ENCODE measurements at regions not wholly inside any gene's neighbourhood (a gene's known extent, or its start where the extent isn't known, plus 50 kb on each side); places are given as distances from the start of the nearest gene placed in this dataset.
A peak's percentile ranks its signal among the peaks of the same experiment; 100 is the strongest.

DNA sequence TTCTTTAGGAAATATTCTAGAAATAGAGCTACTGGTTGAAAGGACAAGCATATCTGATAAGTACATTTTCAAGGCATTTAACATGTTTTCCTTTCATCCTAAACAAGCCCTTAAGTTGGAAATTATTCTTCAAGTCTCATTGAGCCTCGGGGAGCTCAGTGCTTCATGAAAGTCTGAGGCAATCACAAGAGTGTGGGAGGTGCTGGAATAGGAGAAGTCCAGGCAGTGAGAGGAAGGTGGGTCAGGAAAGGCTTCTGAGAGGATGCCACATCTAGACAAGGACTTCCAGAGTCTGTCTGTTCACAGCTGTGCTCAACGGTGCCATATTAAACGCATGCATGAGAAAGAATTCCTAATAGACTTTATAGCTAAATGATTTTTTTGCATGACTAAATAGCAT, 69.8 kb downstream of the CD83 start:
- no peak for DNase-seq

GRCh38 chr6:14189074-14189473, 71.5 kb downstream of the CD83 start:
- no peak for DNase-seq

DNA sequence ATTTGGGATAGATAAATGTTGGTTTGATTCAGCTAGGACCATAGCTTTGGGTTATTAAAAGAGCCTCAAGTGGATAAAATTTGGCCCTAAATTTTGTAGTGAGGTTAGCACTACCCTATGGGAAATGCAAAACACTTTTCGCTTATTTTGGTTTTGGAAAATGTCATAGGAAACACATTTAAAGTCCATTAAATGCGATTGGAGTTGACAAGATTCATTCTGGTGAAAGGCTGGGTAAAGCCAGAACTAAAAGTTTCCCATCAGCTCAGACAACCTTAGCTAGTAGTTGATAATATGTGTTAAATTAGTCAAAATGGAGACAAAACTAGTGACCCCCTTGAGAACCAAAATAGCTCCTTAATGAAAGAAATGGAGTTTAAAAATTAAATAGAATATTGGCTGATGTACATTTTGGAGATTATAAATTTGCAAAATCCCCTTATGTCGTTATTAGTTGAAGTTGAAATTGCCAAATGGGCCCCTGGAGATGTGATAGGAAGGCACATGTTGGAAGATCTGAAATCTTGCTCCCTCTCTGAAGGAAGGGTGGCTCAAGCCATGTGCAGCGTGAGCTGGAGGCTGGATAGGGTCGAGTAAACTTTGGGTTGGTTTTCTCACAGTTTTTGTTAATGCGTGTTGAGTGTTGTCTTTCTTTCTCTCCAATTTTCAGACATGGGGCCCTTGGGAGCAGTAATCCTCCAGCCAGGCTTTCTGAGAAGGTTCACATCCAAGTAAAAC, 72.8 kb downstream of the CD83 start:
- no peak for DNase-seq

- no peak for DNase-seq
Observed at GRCh38 chr6:14190929-14191224, 73.3 kb downstream of the CD83 start.

- no peak for DNase-seq
Observed at GRCh38 chr6:14191761-14192160, 74.2 kb downstream of the CD83 start.

DNA sequence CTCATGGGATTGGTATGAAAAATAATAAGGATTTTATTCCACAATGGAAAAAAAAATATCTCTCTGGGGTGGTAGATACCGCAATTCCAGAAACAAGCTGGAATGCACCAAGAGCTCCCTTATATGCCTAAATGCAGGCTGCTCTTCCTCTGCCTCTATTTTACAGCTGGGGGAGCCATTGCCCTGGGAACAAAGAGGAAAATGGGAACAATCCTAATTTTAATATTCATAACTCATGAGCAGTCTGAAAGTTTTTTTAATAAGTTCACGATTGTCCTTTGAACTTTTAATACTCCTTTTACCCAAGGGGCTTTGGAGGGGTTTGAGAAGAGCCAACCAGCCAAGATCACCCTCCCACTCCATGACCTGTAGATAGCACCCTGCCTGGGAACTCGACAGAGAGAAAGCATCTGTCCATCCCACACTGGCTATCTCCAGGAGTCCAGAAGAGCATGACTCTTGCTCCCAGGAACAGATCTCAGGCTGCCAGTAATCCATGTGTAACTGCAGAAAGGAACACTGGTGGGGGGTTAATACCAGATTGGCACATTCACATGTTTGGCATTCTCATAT, 74.7 kb downstream of the CD83 start:
- DNase-seq, result no peak

- DNase-seq, result no peak
Observed at GRCh38 chr6:14193524-14193923, 76.0 kb downstream of the CD83 start.

DNA sequence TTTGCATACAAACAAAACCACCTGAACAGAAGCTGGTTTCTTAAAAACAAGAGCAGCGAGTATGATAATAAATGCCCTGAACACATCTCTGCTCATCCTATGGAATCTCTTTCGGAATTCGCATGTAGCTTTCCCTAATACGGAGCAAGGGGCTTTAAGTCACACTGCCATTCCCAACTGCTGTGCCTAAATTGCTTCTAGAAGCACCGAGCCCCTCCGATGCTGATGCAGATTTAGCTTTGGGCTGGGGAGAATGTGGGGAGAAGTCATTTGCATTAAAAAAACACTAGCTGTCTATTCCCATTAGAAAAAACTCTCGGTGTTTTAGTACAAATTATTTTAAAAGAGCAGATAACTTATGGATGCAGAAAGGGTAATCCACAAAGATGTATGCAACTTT, 76.9 kb downstream of the CD83 start:
- no peak for DNase-seq

DNA sequence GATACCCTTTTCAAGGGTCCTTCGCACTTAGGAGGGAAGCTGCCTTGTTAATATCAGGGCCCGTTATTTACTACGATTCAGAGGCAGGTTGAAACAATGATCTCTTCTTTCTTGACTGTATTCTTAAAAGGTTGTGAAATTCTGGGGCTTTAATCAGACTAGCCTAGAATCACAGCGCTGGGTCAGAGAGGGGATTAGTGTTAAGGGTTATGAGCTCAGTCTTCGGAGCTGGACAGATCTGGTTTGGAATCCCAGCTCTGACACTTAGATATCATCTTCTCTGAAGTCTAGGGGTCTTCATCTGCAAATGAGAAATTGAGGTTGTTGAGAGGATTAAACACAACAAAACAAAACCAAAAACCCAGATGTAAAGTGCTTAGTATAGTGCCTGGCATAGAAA, 77.4 kb downstream of the CD83 start:
- DNase-seq, result no peak

- no peak for DNase-seq
Observed at GRCh38 chr6:14196026-14196425, 78.5 kb downstream of the CD83 start.

- DNase-seq, result no peak
Observed at GRCh38 chr6:14197118-14197517, 79.5 kb downstream of the CD83 start.

GRCh38 chr6:14200047-14200446, 82.5 kb downstream of the CD83 start:
- peak; percentile 34 for DNase-seq

DNA sequence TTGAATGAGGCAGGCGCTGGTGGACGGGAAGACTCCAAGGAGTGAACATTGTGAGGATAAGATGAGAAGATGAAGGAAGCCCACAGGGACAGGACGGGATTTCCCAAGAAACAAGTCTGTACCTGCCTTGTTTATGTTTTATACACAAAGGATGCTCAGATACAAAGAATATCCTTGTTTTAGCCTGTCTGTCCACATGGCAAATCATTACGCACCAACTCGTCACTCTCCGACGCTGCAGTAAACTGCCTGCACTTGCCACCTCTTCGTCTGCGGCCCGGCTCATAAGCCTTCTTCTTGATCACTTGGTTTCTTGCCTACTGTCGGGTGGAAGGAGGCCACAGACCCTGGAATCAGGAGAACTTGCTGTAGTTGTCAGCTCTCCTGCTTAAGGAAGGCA, 85.4 kb downstream of the CD83 start:
- DNase-seq, result no peak

DNA sequence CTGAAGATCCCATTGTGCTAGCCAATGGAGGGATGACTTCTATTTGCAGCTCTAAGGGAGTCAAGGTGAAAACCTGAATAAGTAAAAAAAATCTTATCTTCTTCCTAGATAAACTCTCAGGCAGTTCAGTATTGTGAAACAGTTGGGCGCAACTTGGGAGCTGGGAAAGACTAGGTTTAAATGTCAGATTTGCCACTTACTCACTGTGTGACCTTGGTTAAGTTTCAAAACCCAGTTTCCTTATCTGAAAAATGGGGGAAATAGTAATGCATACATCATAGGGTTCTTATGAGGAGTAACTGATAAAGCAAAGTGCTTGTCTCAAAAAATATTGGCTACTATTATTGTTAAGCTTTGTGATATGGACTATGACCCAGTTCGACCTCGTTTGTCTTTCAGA, 88.8 kb downstream of the CD83 start:
- DNase-seq, result no peak

DNA sequence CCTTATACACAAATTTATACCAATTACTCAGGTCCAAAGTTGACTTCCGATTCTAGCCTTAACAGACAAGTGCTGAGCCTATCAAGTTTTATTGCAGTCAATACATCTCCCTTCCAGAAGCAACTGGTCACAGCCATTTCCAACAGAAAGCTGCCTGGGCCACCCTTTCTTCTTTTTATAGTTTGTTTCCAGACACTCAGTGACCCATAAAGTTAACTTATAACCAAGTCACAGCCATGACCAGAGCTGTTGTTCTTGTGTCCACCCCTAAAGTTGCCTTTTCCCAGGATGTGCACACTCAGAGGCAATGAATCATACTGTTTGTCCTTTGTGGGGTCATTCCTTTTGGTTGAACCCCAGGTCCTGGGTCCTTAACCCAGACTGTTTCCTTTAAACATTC, 89.9 kb downstream of the CD83 start:
- DNase-seq, result no peak

- DNase-seq, result no peak
Observed at GRCh38 chr6:14209000-14209399, 91.4 kb downstream of the CD83 start.

- DNase-seq, result no peak
Observed at GRCh38 chr6:14210077-14210476, 92.5 kb downstream of the CD83 start.

DNA sequence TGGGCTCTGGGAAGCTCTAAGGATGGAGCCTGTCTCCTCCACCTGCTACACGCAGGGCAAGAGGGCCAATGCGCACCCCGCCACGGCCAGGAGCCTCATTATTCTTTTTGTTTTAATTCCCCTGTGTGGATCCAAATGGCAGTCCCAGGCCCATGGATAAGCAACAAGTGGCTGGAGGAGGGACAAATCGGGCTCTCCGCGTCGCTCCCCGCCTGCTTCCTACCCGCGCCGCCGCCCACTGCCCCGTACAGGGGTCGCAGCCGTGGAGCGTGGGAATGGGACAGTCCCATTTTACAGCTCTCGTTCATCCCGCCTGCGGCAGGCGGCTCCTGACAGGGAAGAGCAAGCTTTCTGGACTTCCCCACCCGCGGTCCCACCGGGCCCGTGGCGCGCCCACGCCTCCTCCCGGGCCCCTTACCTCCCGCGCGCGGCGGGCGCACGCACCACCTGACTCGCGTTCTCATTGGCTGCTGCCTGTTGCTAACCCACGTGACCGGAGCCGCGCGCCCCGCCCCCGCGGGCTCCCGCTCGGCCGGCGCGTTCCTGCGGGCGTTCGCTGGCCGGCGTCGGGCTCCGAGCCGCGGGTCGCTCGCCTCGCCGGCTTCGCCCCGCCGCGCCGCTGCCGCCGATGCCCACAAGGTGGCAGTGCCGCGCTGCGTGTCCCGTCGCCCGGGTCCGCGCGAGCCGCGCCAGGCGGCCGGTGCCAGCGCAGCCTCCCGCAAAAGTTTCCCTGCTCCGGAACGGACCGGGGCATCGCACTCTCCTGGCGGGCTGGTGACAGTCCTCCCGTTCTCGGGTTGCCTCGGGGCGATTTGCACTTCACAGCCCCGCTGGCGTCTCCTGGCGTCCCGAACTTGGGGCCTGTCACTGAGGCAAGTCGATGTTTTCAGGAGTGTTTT, 93.3 kb downstream of the CD83 start:
- DNase-seq, result peak; percentile 89

GRCh38 chr6:14211562-14211942, 94.0 kb downstream of the CD83 start:
- DNase-seq, result peak; percentile 39

DNA sequence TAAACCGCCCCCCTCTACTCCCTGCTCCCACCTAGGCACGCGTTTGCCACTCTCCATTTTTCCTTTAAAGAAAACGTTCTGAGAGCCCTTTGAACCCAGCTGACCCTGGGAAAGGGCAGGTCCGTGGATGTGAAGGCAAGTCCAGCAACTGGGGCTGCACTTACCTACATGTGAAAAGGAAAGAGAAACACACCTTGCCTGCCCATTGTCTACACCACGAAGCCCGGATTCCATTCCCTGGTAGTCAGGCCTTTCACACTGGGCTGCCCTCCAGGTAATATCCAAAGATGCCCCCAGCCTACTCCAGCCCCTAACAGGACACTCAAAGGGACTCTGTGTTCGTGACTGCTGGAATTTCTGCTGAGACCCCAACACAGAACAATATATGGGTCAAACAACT, 94.4 kb downstream of the CD83 start:
- no peak for DNase-seq

- no peak for DNase-seq
Observed at GRCh38 chr6:14212632-14213031, 95.1 kb downstream of the CD83 start.

DNA sequence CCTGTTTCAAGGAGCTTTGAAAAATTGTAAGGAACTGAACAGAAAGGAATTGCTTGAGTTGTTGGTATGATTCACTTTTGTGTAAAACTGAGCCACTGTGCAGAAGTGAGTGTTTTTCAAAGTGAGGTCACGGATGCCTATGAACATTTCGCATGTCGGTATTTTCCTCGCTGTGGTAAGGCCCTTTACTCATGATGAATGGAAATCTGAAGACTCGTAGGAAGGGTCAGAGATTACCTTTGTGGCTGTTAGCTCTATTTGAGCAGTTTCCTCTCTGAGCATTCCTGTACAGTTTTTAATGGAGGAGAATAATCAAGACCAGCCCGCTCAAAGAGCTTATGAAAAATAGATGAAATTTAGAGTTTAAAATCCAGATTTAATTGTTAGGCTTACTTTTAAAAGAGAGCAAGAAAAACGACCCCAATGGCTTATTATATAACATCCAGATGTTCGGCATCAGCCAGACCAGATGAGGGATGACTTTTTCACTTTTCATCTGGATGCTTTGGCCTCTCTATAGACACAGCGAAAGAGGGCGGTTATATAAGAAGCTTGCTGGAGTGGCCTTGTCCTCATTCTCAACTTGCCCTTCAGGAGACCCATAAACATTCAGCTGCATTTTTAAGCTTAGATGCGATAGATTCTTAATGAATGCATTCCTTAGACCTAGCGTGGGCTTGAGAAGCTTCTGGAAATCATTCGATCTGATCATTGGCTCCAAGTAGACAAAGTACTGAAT, 99.5 kb downstream of the CD83 start:
- DNase-seq, result peak; percentile 72

DNA sequence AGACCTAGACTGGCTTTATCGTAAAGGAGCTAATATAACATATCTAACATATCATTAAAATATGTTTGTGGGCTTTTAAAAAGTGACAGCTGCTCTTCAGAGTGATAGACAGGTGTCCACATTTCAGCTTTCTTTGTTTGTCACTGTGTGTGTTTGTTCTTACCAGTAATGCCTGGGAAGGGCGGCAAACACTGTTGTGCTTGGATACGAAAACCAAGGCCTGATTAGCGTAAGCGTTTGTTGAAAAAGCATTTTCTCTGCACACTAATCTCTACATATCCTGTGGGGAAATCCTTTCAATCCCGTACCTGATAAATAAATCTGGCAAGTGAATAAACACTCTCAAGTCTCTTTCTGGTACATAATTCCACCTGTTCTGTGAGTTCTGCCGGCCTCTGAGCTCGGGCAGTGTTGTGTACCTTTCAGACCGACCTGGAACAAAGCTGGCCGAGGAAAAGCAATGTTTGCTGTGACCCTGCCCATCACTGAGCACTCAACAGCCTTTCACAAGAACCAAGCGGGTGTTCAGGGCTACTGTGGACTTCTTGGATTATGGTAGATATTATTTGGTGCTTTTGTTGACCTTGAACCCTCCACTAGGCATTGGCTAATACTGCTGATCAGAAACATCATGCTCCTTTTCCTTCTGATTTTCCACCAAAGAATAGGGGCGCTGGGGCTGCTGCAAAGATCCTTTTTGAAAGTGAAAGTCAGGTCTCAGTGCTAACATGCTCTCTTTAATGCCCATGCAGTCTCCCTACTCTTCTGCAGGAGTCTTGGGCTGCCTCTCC, 100.4 kb downstream of the CD83 start:
- DNase-seq, result no peak

All from fibroblast of skin of right quadriceps (primary cell).